ENCODE measurements at regions not wholly inside any gene's neighbourhood (a gene's known extent, or its start where the extent isn't known, plus 50 kb on each side); places are given as distances from the start of the nearest gene placed in this dataset.

GRCh38 chr6:82823361-82823760 is 242.3 kb downstream of the UBE3D start:
- no peak for DNase-seq
- intact Hi-C loops (cut with DNase I): no loop called here
- no peaks in the 10 kb centered on the region for H3K9me3 ChIP-seq (replicated peaks in 1 of 3)
- H3K27ac ChIP-seq: no peak overlapping the region
- H3K4me3 ChIP-seq: no peak overlapping the region
- H3K36me3 ChIP-seq (replicated peaks in 1 of 2): no peaks in the 10 kb centered on the region
- TF ChIP-seq CTCF (IDR thresholded peaks at IDR 0.05): no peak
- H3K27me3 ChIP-seq: no peaks in the 10 kb centered on the region
- H3K4me1 ChIP-seq (replicated peaks in 1 of 2): no peaks in the 10 kb centered on the region

- 89 to 98% (median 93%) methylated on average over 3 of the region's 3 CpGs for WGBS, 4 donors
- Histone ChIP-seq H3K36me3 (replicated peaks in 1 of 2) (no peaks in the 10 kb centered on the region), H3K4me1 (replicated peaks in 1 of 2) (no peaks in the 10 kb centered on the region), H3K9me3 (replicated peaks in 1 of 3) (no peaks in the 10 kb centered on the region), H3K4me3 (no peak overlapping the region), H3K27ac (no peak overlapping the region), H3K27me3 (no peaks in the 10 kb centered on the region)
- TF ChIP-seq POLR2A (IDR thresholded peaks at IDR 0.05) (no peak), CTCF (IDR thresholded peaks at IDR 0.05) (no peak)
- DNase-seq: no peak
- intact Hi-C loops (cut with DNase I): no loop called here
Measured at GRCh38 chr6:82832811-82833210, 232.8 kb downstream of the UBE3D start.

GRCh38 chr6:82833481-82833880 is 232.2 kb downstream of the UBE3D start:
- Histone ChIP-seq H3K27me3 (no peaks in the 10 kb centered on the region), H3K36me3 (replicated peaks in 1 of 2) (no peaks in the 10 kb centered on the region), H3K27ac (no peak overlapping the region), H3K4me3 (no peak overlapping the region), H3K9me3 (replicated peaks in 1 of 3) (no peaks in the 10 kb centered on the region), H3K4me1 (replicated peaks in 1 of 2) (no peaks in the 10 kb centered on the region)
- DNase-seq: no peak
- 61 to 68% (median 66%) methylated on average over 2 of the region's 2 CpGs for WGBS, 4 donors
- intact Hi-C loops (cut with DNase I): no loop called here
- no peak for TF ChIP-seq CTCF (IDR thresholded peaks at IDR 0.05)
- TF ChIP-seq POLR2A (IDR thresholded peaks at IDR 0.05): no peak

- 65 to 76% (median 74%) methylated on average over 12 of the region's 12 CpGs for WGBS, 4 donors
- intact Hi-C loops (cut with DNase I): no loop called here
- no peak for DNase-seq
Measured at GRCh38 chr6:82836022-82836575, 229.5 kb downstream of the UBE3D start.

More at GRCh38 chr6:82836022-82836575, 229.5 kb downstream of the UBE3D start:
- Histone ChIP-seq H3K27ac (no peak overlapping the region), H3K9me3 (replicated peaks in 1 of 3) (no peaks in the 10 kb centered on the region), H3K4me3 (no peak overlapping the region), H3K4me1 (replicated peaks in 1 of 2) (no peaks in the 10 kb centered on the region), H3K36me3 (replicated peaks in 1 of 2) (no peaks in the 10 kb centered on the region), H3K27me3 (no peaks in the 10 kb centered on the region)
- no peak for TF ChIP-seq CTCF (IDR thresholded peaks at IDR 0.05)
- no peak for TF ChIP-seq POLR2A (IDR thresholded peaks at IDR 0.05)
